Breast epithelium (tissue), 4 donors: ENCODE measurements at regions not wholly inside any gene's neighbourhood (a gene's known extent, or its start where the extent isn't known, plus 50 kb on each side); places are given as distances from the start of the nearest gene placed in this dataset.
A peak's percentile ranks its signal among the peaks of the same experiment; 100 is the strongest.

Source experiments
- DNase-seq, 2 donors: peaks; one replicate each; pipeline ENCODE4 v3.0.0-alpha.2; 2019; ENCODE audit warnings: low spot score in 2 of 2
- H3K27ac ChIP-seq, 2 donors: fragments of 200-600 bp; sonication (generic) in 1 of 2; one replicate each; pipeline ENCODE4 v1.5.1; 2016 to 2019; ENCODE audit warnings: mild to moderate bottlenecking in 1 of 2
- H3K27me3 ChIP-seq, 2 donors: fragments of 200-600 bp; sonication (generic) in 1 of 2; one replicate each; pipeline versions ENCODE4 v1.5.1 to v1.6.0; 2017 to 2019; ENCODE audit warnings: control low read depth in 1 of 2, mild to moderate bottlenecking in 1 of 2
- H3K36me3 ChIP-seq: fragments of 200-600 bp; one replicate; pipeline ENCODE4 v1.5.1; 2019
- H3K4me1 ChIP-seq, 2 donors: fragments of 200-600 bp; sonication (generic); one replicate each; pipeline ENCODE4 v1.5.1; 2016 to 2019; ENCODE audit warnings: control low read depth in 1 of 2
- H3K4me3 ChIP-seq, 3 donors: fragments of 200-600 bp; sonication (generic); 1 replicate in 2 of 3; 2 replicates in 1 of 3; pipeline ENCODE4 v1.5.1; 2016 to 2019; ENCODE audit warnings: mild to moderate bottlenecking in 3 of 3, moderate library complexity in 2 of 3
- H3K9me3 ChIP-seq, 2 donors: fragments of 200-600 bp; sonication (generic) in 1 of 2; one replicate each; pipeline ENCODE4 v1.5.1; 2016 to 2019; ENCODE audit warnings: control low read depth in 1 of 2
- CTCF ChIP-seq, 3 donors: fragments of 450-650 bp; IDR thresholded peaks; one replicate each; pipeline ENCODE4 v1.5.1; 2016 to 2017; ENCODE audit warnings: antibody characterized with exemption in 3 of 3, mild to moderate bottlenecking in 3 of 3, moderate library complexity in 3 of 3
- POLR2A ChIP-seq: fragments of 450-650 bp; IDR thresholded peaks from one replicate; pipeline ENCODE4 v1.6.1; 2016; ENCODE audit warnings: antibody characterized with exemption, mild to moderate bottlenecking, moderate library complexity
- POLR2AphosphoS5 ChIP-seq, 3 donors: sonication (generic); formaldehyde crosslinking; IDR thresholded peaks; one replicate each; pipeline ENCODE4 v1.6.1; 2017; ENCODE audit warnings: antibody characterized with exemption in 3 of 3
- intact Hi-C: fragments of 100-400 bp; cut with DNase I; formaldehyde crosslinking; loops from one replicate; pipeline ENCODE4 v1.15.1; 2023; ENCODE audit warnings: low total_unique reads

- H3K9me3 ChIP-seq = no peaks in the 10 kb centered on the region
- TF ChIP-seq POLR2AphosphoS5 (IDR thresholded peaks at IDR 0.05) = no peak
- TF ChIP-seq POLR2A = no peak
- no peak for TF ChIP-seq CTCF (IDR thresholded peaks at IDR 0.05)
- intact Hi-C loops = no loop called here
- H3K27me3 ChIP-seq = no peaks in the 10 kb centered on the region
- no peak overlapping the region for H3K4me3 ChIP-seq
- H3K36me3 ChIP-seq = no peaks in the 10 kb centered on the region
- H3K27ac ChIP-seq = peak overlapping the region; percentile 55 to 58
- DNase-seq = no peak
- no peaks in the 10 kb centered on the region for H3K4me1 ChIP-seq
Measured at GRCh38 chr14:51495319-51495718, 156.4 kb upstream of the FRMD6 start.

- intact Hi-C loops = no loop called here
- peak in 1 of 2 donors; percentile 52 for DNase-seq
- no peaks in the 10 kb centered on the region for H3K9me3 ChIP-seq
- H3K4me3 ChIP-seq = no peak overlapping the region
- H3K36me3 ChIP-seq = no peaks in the 10 kb centered on the region
- peaks cover 0 to 4% of the 10 kb centered on the region in 2 donors for H3K4me1 ChIP-seq
- H3K27me3 ChIP-seq = no peaks in the 10 kb centered on the region
- TF ChIP-seq POLR2A (no peak), POLR2AphosphoS5 (IDR thresholded peaks at IDR 0.05) (peak in 1 of 3 donors; percentile 10)
- H3K27ac ChIP-seq = peak overlapping the region; percentile 59 to 70
Measured at GRCh38 chr14:51498411-51499227, 153.1 kb upstream of the FRMD6 start.

- TF ChIP-seq CTCF (IDR thresholded peaks at IDR 0.05) (no peak), POLR2AphosphoS5 (IDR thresholded peaks at IDR 0.05) (no peak), POLR2A (no peak)
- intact Hi-C loops = no loop called here
Measured at GRCh38 chr14:51500776-51501175, 150.9 kb upstream of the FRMD6 start.

GRCh38 chr14:51501746-51502145 is 150.0 kb upstream of the FRMD6 start:
- no peak overlapping the region for H3K27ac ChIP-seq
- H3K4me1 ChIP-seq = peaks cover 0 to 4% of the 10 kb centered on the region in 2 donors

More at GRCh38 chr14:51500776-51501175, 150.9 kb upstream of the FRMD6 start:
- no peaks in the 10 kb centered on the region for H3K27me3 ChIP-seq
- H3K36me3 ChIP-seq = no peaks in the 10 kb centered on the region
- H3K4me1 ChIP-seq = peaks cover 0 to 4% of the 10 kb centered on the region in 2 donors
- no peak overlapping the region for H3K4me3 ChIP-seq
- H3K9me3 ChIP-seq = no peaks in the 10 kb centered on the region
- DNase-seq = no peak
- H3K27ac ChIP-seq = no peak overlapping the region

GRCh38 chr14:51504669-51505068 is 147.0 kb upstream of the FRMD6 start:
- Histone ChIP-seq H3K27me3 (no peaks in the 10 kb centered on the region), H3K4me3 (no peak overlapping the region), H3K36me3 (no peaks in the 10 kb centered on the region), H3K4me1 (peaks cover 4 to 7% of the 10 kb centered on the region in 2 donors), H3K27ac (peak overlapping the region; percentile 51 to 52), H3K9me3 (no peaks in the 10 kb centered on the region)
- no peak for DNase-seq
- TF ChIP-seq CTCF (IDR thresholded peaks at IDR 0.05) = no peak
- intact Hi-C loops = no loop called here

More at GRCh38 chr14:51501746-51502145, 150.0 kb upstream of the FRMD6 start:
- Histone ChIP-seq H3K36me3 (no peaks in the 10 kb centered on the region), H3K27me3 (no peaks in the 10 kb centered on the region), H3K4me3 (no peak overlapping the region), H3K9me3 (no peaks in the 10 kb centered on the region)
- TF ChIP-seq POLR2AphosphoS5 (IDR thresholded peaks at IDR 0.05) = no peak
- no peak for TF ChIP-seq POLR2A
- no peak for TF ChIP-seq CTCF (IDR thresholded peaks at IDR 0.05)
- DNase-seq = no peak
- intact Hi-C loops = no loop called here
